CD4-positive, alpha-beta T cell (primary cell): ENCODE measurements at regions not wholly inside any gene's neighbourhood (a gene's known extent, or its start where the extent isn't known, plus 50 kb on each side); places are given as distances from the start of the nearest gene placed in this dataset.
"Not testable (repeated sequence)": the region's sequence is repeated elsewhere in the genome, so short reads cannot be mapped to it uniquely, and the experiment has no call there.

Source experiments
- ATAC-seq: fragments of 200-7000 bp; cut with Tn5 transposase; one replicate; pipeline ENCODE4 v1.10.0; 2022; ENCODE audit warnings: mild to moderate bottlenecking; ENCODE audit not compliant: poor library complexity
- CTCF ChIA-PET: fragments of 350-600 bp; sonication (Branson Sonifier 250); formaldehyde crosslinking; loops from one replicate; lab custom pipeline; 2021; ENCODE audit warnings: antibody characterized with exemption, inconsistent platforms; lab: Charles Lee
- POLR2A ChIA-PET: fragments of 350-600 bp; sonication (Branson Sonifier 250); formaldehyde crosslinking; loops from one replicate; lab custom pipeline; 2021; ENCODE audit warnings: antibody characterized with exemption, inconsistent platforms; lab: Charles Lee
- DNase-seq, 14 experiments: peaks; one replicate each; pipeline ENCODE4 v3.0.0-alpha.2; 2013 to 2020; ENCODE audit warnings: mixed read lengths in 2 of 14
- H3K27ac ChIP-seq, 2 donors: one replicate each; pipeline versions ENCODE4 v1.5.1 to v1.7.0; 2013; ENCODE audit warnings: low read length in 2 of 2, low read depth in 1 of 2, mild to moderate bottlenecking in 1 of 2
- H3K27me3 ChIP-seq, 2 experiments: 1 replicate in 1 of 2; 2 replicates in 1 of 2; pipeline versions ENCODE4 v1.6.1 to v1.7.0; 2013; ENCODE audit warnings: low read length in 2 of 2, control low read depth in 1 of 2, mild to moderate bottlenecking in 1 of 2, moderate library complexity in 1 of 2; ENCODE audit not compliant: insufficient read depth in 2 of 2, control insufficient read depth in 1 of 2
- H3K36me3 ChIP-seq: one replicate; pipeline ENCODE4 v1.6.1; 2013; ENCODE audit warnings: low read length, control low read depth; ENCODE audit not compliant: insufficient read depth
- H3K4me1 ChIP-seq: one replicate; pipeline ENCODE4 v1.6.1; 2013; ENCODE audit warnings: low read length, control low read depth; ENCODE audit not compliant: insufficient read depth
- H3K4me3 ChIP-seq: one replicate; pipeline ENCODE4 v1.5.1; 2013; ENCODE audit warnings: mild to moderate bottlenecking, low read length, moderate library complexity
- H3K9me3 ChIP-seq, 2 experiments: 1 replicate in 1 of 2; 2 replicates in 1 of 2; pipeline versions ENCODE4 v1.6.1 to v1.7.0; 2013; ENCODE audit warnings: low read length in 2 of 2, mild to moderate bottlenecking in 2 of 2, control low read depth in 1 of 2, moderate library complexity in 1 of 2; ENCODE audit not compliant: control insufficient read depth in 1 of 2, insufficient read depth in 1 of 2
- H3K27ac Mint-ChIP-seq: one replicate; pipeline ENCODE4 v1.8.0; 2020; ENCODE audit warnings: mixed read lengths
- H3K27me3 Mint-ChIP-seq: one replicate; pipeline ENCODE4 v1.8.0; 2021; ENCODE audit warnings: mixed read lengths
- H3K36me3 Mint-ChIP-seq: one replicate; pipeline ENCODE4 v1.8.0; 2021; ENCODE audit warnings: low read depth, mixed read lengths
- H3K4me1 Mint-ChIP-seq: one replicate; pipeline ENCODE4 v1.8.0; 2021; ENCODE audit warnings: low read depth, mixed read lengths
- H3K4me3 Mint-ChIP-seq: one replicate; pipeline ENCODE4 v1.8.0; 2020; ENCODE audit warnings: mild to moderate bottlenecking, mixed read lengths
- H3K9me3 Mint-ChIP-seq: one replicate; pipeline ENCODE4 v1.8.0; 2020; ENCODE audit warnings: mixed read lengths
- CTCF ChIP-seq: fragments of 200-600 bp; IDR thresholded peaks from one replicate; pipeline ENCODE4 v1.8.0; 2022; ENCODE audit warnings: antibody characterized with exemption, mild to moderate bottlenecking
- intact Hi-C, 2 experiments: fragments of 100-400 bp; cut with DNase I in 1 of 2; cut with micrococcal nuclease in 1 of 2; formaldehyde crosslinking; loops; one replicate each; pipeline versions ENCODE4 v1.15.1 to v1.9.0; 2023 to 2025; cut with DNase I, micrococcal nuclease

GRCh38 chr3:6060251-6060650, 800.7 kb upstream of the GRM7 start:
- ChIA-PET POLR2A (no interaction called here), CTCF (no interaction called here)
- DNase-seq (no peak), ATAC-seq (no peak)
- Mint-ChIP-seq H3K27ac (no peak overlapping the region), H3K27me3 (no peaks in the 10 kb centered on the region), H3K4me1 (no peaks in the 10 kb centered on the region), H3K36me3 (no peaks in the 10 kb centered on the region), H3K4me3 (no peak overlapping the region), H3K9me3 (peaks cover 8% of the 10 kb centered on the region)
- Histone ChIP-seq H3K27me3 (no peaks in the 10 kb centered on the region), H3K36me3 (no peaks in the 10 kb centered on the region), H3K27ac (no peak overlapping the region), H3K9me3 (no peaks in the 10 kb centered on the region), H3K4me3 (no peak overlapping the region), H3K4me1 (no peaks in the 10 kb centered on the region)
- no peak for TF ChIP-seq CTCF
- intact Hi-C loops: no loop called here

GRCh38 chr3:6062261-6063187, 798.4 kb upstream of the GRM7 start:
- no peak for TF ChIP-seq CTCF
- Mint-ChIP-seq H3K9me3 (peaks cover 10% of the 10 kb centered on the region), H3K27me3 (no peaks in the 10 kb centered on the region), H3K4me3 (no peak overlapping the region), H3K36me3 (no peaks in the 10 kb centered on the region), H3K4me1 (no peaks in the 10 kb centered on the region), H3K27ac (no peak overlapping the region)
- ATAC-seq (no peak), DNase-seq (no peak)
- H3K27ac ChIP-seq: no peak overlapping the region
- POLR2A ChIA-PET: no interaction called here
- intact Hi-C loops: no loop called here
- no peaks in the 10 kb centered on the region for H3K27me3 ChIP-seq
- CTCF ChIA-PET: no interaction called here
- H3K36me3 ChIP-seq: no peaks in the 10 kb centered on the region
- H3K4me1 ChIP-seq: no peaks in the 10 kb centered on the region
- H3K9me3 ChIP-seq: peaks cover 0 to 4% of the 10 kb centered on the region in 2 experiments
- H3K4me3 ChIP-seq: no peak overlapping the region

- ATAC-seq (no peak), DNase-seq (no peak)
- POLR2A ChIA-PET: no interaction called here
- intact Hi-C loops: no loop called here
- Histone ChIP-seq H3K9me3 (peaks cover 0 to 9% of the 10 kb centered on the region in 2 experiments), H3K27ac (no peak overlapping the region), H3K4me3 (no peak overlapping the region), H3K4me1 (no peaks in the 10 kb centered on the region), H3K27me3 (no peaks in the 10 kb centered on the region), H3K36me3 (no peaks in the 10 kb centered on the region)
- Mint-ChIP-seq H3K27ac (no peak overlapping the region), H3K36me3 (no peaks in the 10 kb centered on the region), H3K9me3 (peaks cover 5% of the 10 kb centered on the region), H3K27me3 (no peaks in the 10 kb centered on the region), H3K4me3 (no peak overlapping the region), H3K4me1 (no peaks in the 10 kb centered on the region)
- CTCF ChIA-PET: no interaction called here
- TF ChIP-seq CTCF: no peak
These were observed 794.5 kb upstream of the GRM7 start for GRCh38 chr3:6066397-6066796.

GRCh38 chr3:6066868-6067578, 793.9 kb upstream of the GRM7 start:
- H3K9me3 ChIP-seq, H3K36me3 ChIP-seq, H3K4me1 Mint-ChIP-seq, CTCF ChIA-PET, ATAC-seq, H3K4me3 Mint-ChIP-seq, H3K36me3 Mint-ChIP-seq, POLR2A ChIA-PET, H3K9me3 Mint-ChIP-seq, H3K4me1 ChIP-seq, H3K27ac ChIP-seq, H3K4me3 ChIP-seq, H3K27ac Mint-ChIP-seq, H3K27me3 Mint-ChIP-seq, H3K27me3 ChIP-seq, DNase-seq, intact Hi-C loops: not testable (repeated sequence)
